CD4-positive, alpha-beta T cell (primary cell): ENCODE measurements at regions not wholly inside any gene's neighbourhood (a gene's known extent, or its start where the extent isn't known, plus 50 kb on each side); places are given as distances from the start of the nearest gene placed in this dataset.

Source experiments
- ATAC-seq: fragments of 200-7000 bp; cut with Tn5 transposase; one replicate; pipeline ENCODE4 v1.10.0; 2022; ENCODE audit warnings: mild to moderate bottlenecking; ENCODE audit not compliant: poor library complexity
- CTCF ChIA-PET: fragments of 350-600 bp; sonication (Branson Sonifier 250); formaldehyde crosslinking; loops from one replicate; lab custom pipeline; 2021; ENCODE audit warnings: antibody characterized with exemption, inconsistent platforms; lab: Charles Lee
- POLR2A ChIA-PET: fragments of 350-600 bp; sonication (Branson Sonifier 250); formaldehyde crosslinking; loops from one replicate; lab custom pipeline; 2021; ENCODE audit warnings: antibody characterized with exemption, inconsistent platforms; lab: Charles Lee
- DNase-seq, 14 experiments: peaks; one replicate each; pipeline ENCODE4 v3.0.0-alpha.2; 2013 to 2020; ENCODE audit warnings: mixed read lengths in 2 of 14
- H3K27ac ChIP-seq, 2 donors: one replicate each; pipeline versions ENCODE4 v1.5.1 to v1.7.0; 2013; ENCODE audit warnings: low read length in 2 of 2, low read depth in 1 of 2, mild to moderate bottlenecking in 1 of 2
- H3K27me3 ChIP-seq, 2 experiments: 1 replicate in 1 of 2; 2 replicates in 1 of 2; pipeline versions ENCODE4 v1.6.1 to v1.7.0; 2013; ENCODE audit warnings: low read length in 2 of 2, control low read depth in 1 of 2, mild to moderate bottlenecking in 1 of 2, moderate library complexity in 1 of 2; ENCODE audit not compliant: insufficient read depth in 2 of 2, control insufficient read depth in 1 of 2
- H3K36me3 ChIP-seq: one replicate; pipeline ENCODE4 v1.6.1; 2013; ENCODE audit warnings: low read length, control low read depth; ENCODE audit not compliant: insufficient read depth
- H3K4me1 ChIP-seq: one replicate; pipeline ENCODE4 v1.6.1; 2013; ENCODE audit warnings: low read length, control low read depth; ENCODE audit not compliant: insufficient read depth
- H3K4me3 ChIP-seq: one replicate; pipeline ENCODE4 v1.5.1; 2013; ENCODE audit warnings: mild to moderate bottlenecking, low read length, moderate library complexity
- H3K9me3 ChIP-seq, 2 experiments: 1 replicate in 1 of 2; 2 replicates in 1 of 2; pipeline versions ENCODE4 v1.6.1 to v1.7.0; 2013; ENCODE audit warnings: low read length in 2 of 2, mild to moderate bottlenecking in 2 of 2, control low read depth in 1 of 2, moderate library complexity in 1 of 2; ENCODE audit not compliant: control insufficient read depth in 1 of 2, insufficient read depth in 1 of 2
- H3K27ac Mint-ChIP-seq: one replicate; pipeline ENCODE4 v1.8.0; 2020; ENCODE audit warnings: mixed read lengths
- H3K27me3 Mint-ChIP-seq: one replicate; pipeline ENCODE4 v1.8.0; 2021; ENCODE audit warnings: mixed read lengths
- H3K36me3 Mint-ChIP-seq: one replicate; pipeline ENCODE4 v1.8.0; 2021; ENCODE audit warnings: low read depth, mixed read lengths
- H3K4me1 Mint-ChIP-seq: one replicate; pipeline ENCODE4 v1.8.0; 2021; ENCODE audit warnings: low read depth, mixed read lengths
- H3K4me3 Mint-ChIP-seq: one replicate; pipeline ENCODE4 v1.8.0; 2020; ENCODE audit warnings: mild to moderate bottlenecking, mixed read lengths
- H3K9me3 Mint-ChIP-seq: one replicate; pipeline ENCODE4 v1.8.0; 2020; ENCODE audit warnings: mixed read lengths
- intact Hi-C, 2 experiments: fragments of 100-400 bp; cut with DNase I in 1 of 2; cut with micrococcal nuclease in 1 of 2; formaldehyde crosslinking; loops; one replicate each; pipeline versions ENCODE4 v1.15.1 to v1.9.0; 2023 to 2025; cut with DNase I, micrococcal nuclease
- TF ChIP-seq, protein P1 (sequence below): fragments of 200-600 bp; IDR thresholded peaks from one replicate; pipeline ENCODE4 v1.8.0; 2022; ENCODE audit warnings: antibody characterized with exemption, mild to moderate bottlenecking

DNA sequence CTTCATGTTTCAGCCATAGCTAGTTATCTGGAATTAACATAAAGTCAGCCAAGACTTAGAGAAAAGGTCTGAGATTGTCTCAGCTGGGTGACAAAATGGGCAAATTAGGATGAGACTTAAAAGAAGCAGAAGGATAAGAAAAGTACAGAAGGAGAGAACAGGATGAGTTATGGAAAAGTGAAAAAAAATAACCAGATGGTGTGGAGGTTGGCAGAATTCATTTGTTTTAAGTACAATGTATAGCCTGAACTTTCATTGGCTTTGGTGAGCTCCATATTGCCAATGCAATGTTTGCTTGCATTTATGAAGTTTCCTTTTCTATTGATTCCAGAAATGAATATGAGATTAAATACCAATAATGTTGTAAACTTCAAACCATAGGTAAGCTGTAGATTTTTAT is 447.2 kb upstream of the DPH6 start:
- Mint-ChIP-seq H3K36me3 (no peaks in the 10 kb centered on the region), H3K9me3 (peaks cover 2% of the 10 kb centered on the region), H3K4me3 (no peak overlapping the region), H3K27me3 (no peaks in the 10 kb centered on the region), H3K27ac (no peak overlapping the region), H3K4me1 (no peaks in the 10 kb centered on the region)
- H3K27ac ChIP-seq = no peak overlapping the region
- no peaks in the 10 kb centered on the region for H3K36me3 ChIP-seq
- H3K9me3 ChIP-seq = no peaks in the 10 kb centered on the region
- TF ChIP-seq, protein P1, sequence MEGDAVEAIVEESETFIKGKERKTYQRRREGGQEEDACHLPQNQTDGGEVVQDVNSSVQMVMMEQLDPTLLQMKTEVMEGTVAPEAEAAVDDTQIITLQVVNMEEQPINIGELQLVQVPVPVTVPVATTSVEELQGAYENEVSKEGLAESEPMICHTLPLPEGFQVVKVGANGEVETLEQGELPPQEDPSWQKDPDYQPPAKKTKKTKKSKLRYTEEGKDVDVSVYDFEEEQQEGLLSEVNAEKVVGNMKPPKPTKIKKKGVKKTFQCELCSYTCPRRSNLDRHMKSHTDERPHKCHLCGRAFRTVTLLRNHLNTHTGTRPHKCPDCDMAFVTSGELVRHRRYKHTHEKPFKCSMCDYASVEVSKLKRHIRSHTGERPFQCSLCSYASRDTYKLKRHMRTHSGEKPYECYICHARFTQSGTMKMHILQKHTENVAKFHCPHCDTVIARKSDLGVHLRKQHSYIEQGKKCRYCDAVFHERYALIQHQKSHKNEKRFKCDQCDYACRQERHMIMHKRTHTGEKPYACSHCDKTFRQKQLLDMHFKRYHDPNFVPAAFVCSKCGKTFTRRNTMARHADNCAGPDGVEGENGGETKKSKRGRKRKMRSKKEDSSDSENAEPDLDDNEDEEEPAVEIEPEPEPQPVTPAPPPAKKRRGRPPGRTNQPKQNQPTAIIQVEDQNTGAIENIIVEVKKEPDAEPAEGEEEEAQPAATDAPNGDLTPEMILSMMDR = no peak
- no peak for DNase-seq
- ChIA-PET POLR2A (no interaction called here), CTCF (no interaction called here)
- no peak for ATAC-seq
- intact Hi-C loops = no loop called here
- H3K4me3 ChIP-seq = no peak overlapping the region
- H3K4me1 ChIP-seq = no peaks in the 10 kb centered on the region
- H3K27me3 ChIP-seq = no peaks in the 10 kb centered on the region

DNA sequence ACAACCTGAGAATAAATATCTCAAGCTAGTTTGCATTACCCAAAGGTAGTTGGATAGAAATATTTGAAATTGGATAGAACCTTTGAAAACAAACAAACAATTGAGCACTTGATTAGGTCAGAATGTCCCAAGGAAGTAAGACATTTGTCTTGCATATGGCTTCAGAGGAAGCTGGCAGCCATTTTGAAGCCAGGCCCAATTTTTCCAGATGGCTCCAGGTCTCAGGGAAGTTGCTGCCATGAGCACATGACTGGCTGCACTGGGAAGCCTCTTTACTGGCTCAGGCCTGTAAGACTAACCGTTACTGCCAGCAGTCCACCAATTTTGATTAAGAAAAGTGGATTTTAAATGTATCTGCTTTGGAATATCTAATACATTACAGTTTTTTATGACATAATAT is 448.9 kb upstream of the DPH6 start:
- ATAC-seq = no peak
- Histone ChIP-seq H3K27ac (no peak overlapping the region), H3K36me3 (no peaks in the 10 kb centered on the region), H3K9me3 (no peaks in the 10 kb centered on the region), H3K4me3 (no peak overlapping the region), H3K4me1 (no peaks in the 10 kb centered on the region), H3K27me3 (no peaks in the 10 kb centered on the region)
- Mint-ChIP-seq H3K36me3 (no peaks in the 10 kb centered on the region), H3K27me3 (no peaks in the 10 kb centered on the region), H3K9me3 (no peaks in the 10 kb centered on the region), H3K27ac (no peak overlapping the region), H3K4me3 (no peak overlapping the region), H3K4me1 (no peaks in the 10 kb centered on the region)
- intact Hi-C loops = no loop called here
- ChIA-PET POLR2A (no interaction called here), CTCF (no interaction called here)
- no peak for DNase-seq
- TF ChIP-seq, protein P1 = no peak

DNA sequence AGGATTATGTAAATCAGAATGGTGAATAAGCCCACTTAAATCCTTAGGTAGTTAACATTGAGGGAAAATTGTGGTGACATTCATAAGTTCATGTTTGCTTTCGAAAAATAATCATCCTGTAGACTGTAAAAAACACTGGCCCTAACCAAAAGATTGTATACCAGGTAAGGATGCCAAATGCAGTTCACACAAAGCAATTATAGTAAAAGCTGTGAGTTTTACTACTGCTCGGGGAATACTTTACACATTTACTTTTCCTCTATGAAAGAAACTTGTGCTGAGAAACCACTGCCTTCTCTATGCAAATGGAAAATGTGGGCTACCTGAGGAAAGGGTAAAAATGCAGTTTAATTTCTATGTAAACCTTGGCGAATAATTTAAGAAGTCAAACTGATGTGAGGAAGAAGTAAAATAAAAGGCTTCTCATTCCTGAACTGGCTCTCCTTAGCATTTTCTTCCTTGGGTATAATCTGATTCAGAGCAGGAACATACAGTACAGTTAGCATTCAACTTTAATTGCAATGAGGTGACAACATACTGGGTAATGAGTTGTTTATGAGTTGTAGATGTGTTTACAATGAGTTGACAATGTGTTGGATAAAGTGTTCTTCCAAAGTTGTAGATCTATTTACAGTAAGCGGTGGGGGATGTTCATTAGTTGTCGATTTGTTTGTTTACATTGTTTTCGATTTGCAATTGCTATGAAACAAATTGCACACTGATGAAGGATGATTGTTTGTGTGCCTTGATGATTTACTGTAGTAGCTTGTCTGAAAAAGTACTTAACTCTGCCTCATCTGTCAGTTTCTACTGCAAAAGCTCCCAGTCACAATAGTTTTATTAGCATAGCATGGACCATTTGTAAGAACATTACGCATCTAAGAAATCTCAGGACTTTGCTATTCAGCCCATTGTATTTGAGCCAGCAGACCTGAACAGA is 453.0 kb upstream of the DPH6 start:
- ATAC-seq = no peak
- Mint-ChIP-seq H3K27ac (no peak overlapping the region), H3K36me3 (no peaks in the 10 kb centered on the region), H3K9me3 (no peaks in the 10 kb centered on the region), H3K27me3 (no peaks in the 10 kb centered on the region), H3K4me1 (no peaks in the 10 kb centered on the region), H3K4me3 (no peak overlapping the region)
- Histone ChIP-seq H3K27ac (no peak overlapping the region), H3K4me3 (no peak overlapping the region), H3K4me1 (no peaks in the 10 kb centered on the region), H3K36me3 (no peaks in the 10 kb centered on the region), H3K27me3 (no peaks in the 10 kb centered on the region), H3K9me3 (no peaks in the 10 kb centered on the region)
- CTCF ChIA-PET = no interaction called here
- DNase-seq = no peak
- POLR2A ChIA-PET = no interaction called here
- TF ChIP-seq, protein P1 = no peak
- intact Hi-C loops = no loop called here
